ENCODE measurements at regions not wholly inside any gene's neighbourhood (a gene's known extent, or its start where the extent isn't known, plus 50 kb on each side); places are given as distances from the start of the nearest gene placed in this dataset.

- DNase-seq, result no peak
Observed at GRCh38 chr7:54963155-54963554, 55.7 kb upstream of the EGFR start.

DNA sequence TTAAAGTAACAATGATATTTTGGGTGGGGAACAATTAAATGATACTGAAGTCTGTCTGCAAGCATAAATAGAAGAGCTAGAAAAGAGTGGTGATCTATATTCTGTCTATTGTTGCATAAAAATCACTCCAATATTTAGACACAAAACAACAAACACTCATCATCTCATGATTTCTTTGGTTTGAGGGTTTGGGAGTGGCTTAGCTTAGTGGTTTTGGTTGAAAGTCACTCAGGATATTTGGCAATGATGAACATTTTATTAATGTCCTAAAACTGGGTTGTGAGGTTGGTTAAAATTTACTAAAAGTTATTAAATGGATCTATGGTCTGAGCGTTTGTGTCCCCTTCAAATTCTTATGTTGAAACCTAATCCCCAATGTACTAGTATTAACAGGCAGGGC is 54.7 kb upstream of the EGFR start:
- DNase-seq, result no peak

DNA sequence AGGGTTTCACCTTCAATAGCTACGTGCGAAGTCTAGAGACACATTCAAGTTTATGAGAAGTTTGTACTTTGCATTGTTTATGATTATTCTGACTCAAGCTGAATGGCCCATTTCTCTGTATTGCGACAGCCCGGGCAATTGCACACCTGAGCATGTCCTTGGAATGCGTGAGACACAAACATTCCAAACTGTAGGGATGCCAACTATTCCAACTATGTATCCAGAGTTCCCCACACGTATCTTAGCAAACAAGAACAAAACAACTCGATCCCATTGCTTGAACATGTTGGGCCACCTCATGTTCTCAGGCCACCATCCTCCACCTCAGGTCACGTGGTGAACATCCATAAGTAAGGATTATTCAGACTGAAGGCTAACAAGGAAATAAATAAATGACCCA is 51.4 kb upstream of the EGFR start:
- DNase-seq, result no peak

- DNase-seq, result no peak
Observed at GRCh38 chr7:54968018-54968417, 50.8 kb upstream of the EGFR start.
